Thyroid gland (tissue), 4 donors: ENCODE measurements at regions not wholly inside any gene's neighbourhood (a gene's known extent, or its start where the extent isn't known, plus 50 kb on each side); places are given as distances from the start of the nearest gene placed in this dataset.

Experiments
- POLR2A ChIP-seq, 2 donors: fragments of 450-650 bp; IDR thresholded peaks; one replicate each; pipeline ENCODE4 v1.6.1; 2017; ENCODE audit warnings: antibody characterized with exemption in 2 of 2, mild to moderate bottlenecking in 2 of 2, moderate library complexity in 1 of 2
- TF ChIP-seq, protein P1 (sequence below), 6 experiments: fragments of 200-600 bp in 3 of 6; fragments of 450-650 bp in 3 of 6; sonication (generic) in 3 of 6; IDR thresholded peaks; one replicate each; pipeline ENCODE4 v1.5.1; 2016 to 2019; ENCODE audit warnings: antibody characterized with exemption in 6 of 6, mild to moderate bottlenecking in 2 of 6, inconsistent platforms in 1 of 6, moderate library complexity in 1 of 6

DNA sequence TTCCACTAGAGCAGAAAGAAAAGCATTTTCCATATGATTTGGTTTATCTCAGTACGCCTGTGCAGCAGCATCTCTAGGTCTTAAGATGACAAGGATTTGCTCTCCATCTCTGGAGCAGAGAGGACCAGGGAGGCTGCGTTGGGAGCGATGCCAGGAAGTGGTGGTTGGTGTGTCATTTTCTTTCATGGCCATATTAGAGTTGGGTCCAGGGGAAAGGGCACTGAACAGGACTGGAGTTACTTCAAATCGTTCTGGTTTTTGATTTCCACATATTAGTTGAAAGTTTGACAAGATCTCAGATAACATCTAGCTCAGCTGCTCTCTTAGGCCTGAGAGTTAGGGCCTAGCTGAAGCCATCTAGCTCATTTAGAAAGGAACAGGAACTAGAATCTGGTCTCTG lies 157.7 kb downstream of the ADAMTS15 start:
- TF ChIP-seq, protein P1, sequence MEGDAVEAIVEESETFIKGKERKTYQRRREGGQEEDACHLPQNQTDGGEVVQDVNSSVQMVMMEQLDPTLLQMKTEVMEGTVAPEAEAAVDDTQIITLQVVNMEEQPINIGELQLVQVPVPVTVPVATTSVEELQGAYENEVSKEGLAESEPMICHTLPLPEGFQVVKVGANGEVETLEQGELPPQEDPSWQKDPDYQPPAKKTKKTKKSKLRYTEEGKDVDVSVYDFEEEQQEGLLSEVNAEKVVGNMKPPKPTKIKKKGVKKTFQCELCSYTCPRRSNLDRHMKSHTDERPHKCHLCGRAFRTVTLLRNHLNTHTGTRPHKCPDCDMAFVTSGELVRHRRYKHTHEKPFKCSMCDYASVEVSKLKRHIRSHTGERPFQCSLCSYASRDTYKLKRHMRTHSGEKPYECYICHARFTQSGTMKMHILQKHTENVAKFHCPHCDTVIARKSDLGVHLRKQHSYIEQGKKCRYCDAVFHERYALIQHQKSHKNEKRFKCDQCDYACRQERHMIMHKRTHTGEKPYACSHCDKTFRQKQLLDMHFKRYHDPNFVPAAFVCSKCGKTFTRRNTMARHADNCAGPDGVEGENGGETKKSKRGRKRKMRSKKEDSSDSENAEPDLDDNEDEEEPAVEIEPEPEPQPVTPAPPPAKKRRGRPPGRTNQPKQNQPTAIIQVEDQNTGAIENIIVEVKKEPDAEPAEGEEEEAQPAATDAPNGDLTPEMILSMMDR (IDR thresholded peaks at IDR 0.05): no peak
- TF ChIP-seq POLR2A (IDR thresholded peaks at IDR 0.05): no peak
